Suppressor macrophage treated with lipopolysaccharide for 1 hour (primary cell): ENCODE measurements at regions not wholly inside any gene's neighbourhood (a gene's known extent, or its start where the extent isn't known, plus 50 kb on each side); places are given as distances from the start of the nearest gene placed in this dataset.

ENCODE experiments used
- DNase-seq, 3 donors: peaks; one replicate each; pipeline ENCODE4 v3.0.0-alpha.2; 2020 to 2022

GRCh38 chr12:11946161-11946560 lies 124.6 kb upstream of the BCL2L14 start:
- no peak for DNase-seq

GRCh38 chr12:11947213-11947612 lies 123.5 kb upstream of the BCL2L14 start:
- no peak for DNase-seq

- no peak for DNase-seq
Measured at GRCh38 chr12:11949738-11950411, 120.9 kb upstream of the BCL2L14 start.

- DNase-seq = no peak
Measured at GRCh38 chr12:11951209-11951608, 119.5 kb upstream of the BCL2L14 start.

GRCh38 chr12:11953523-11953922 lies 117.2 kb upstream of the BCL2L14 start:
- no peak for DNase-seq

- DNase-seq = no peak
Measured at GRCh38 chr12:11954181-11954580, 116.6 kb upstream of the BCL2L14 start.

GRCh38 chr12:11958221-11959091 lies 112.3 kb upstream of the BCL2L14 start:
- peak; percentile 87 to 94 (median 94) for DNase-seq

GRCh38 chr12:11959117-11959823 lies 111.5 kb upstream of the BCL2L14 start:
- DNase-seq = peak in 1 of 3 donors; percentile 42

- no peak for DNase-seq
Measured at GRCh38 chr12:11960646-11961045, 110.1 kb upstream of the BCL2L14 start.

GRCh38 chr12:11961686-11962085 lies 109.1 kb upstream of the BCL2L14 start:
- DNase-seq = no peak

- peak; percentile 48 to 70 (median 70) for DNase-seq
Measured at GRCh38 chr12:11962860-11963259, 107.9 kb upstream of the BCL2L14 start.

GRCh38 chr12:11963841-11964471 lies 106.8 kb upstream of the BCL2L14 start:
- DNase-seq = no peak

- DNase-seq = peak in 1 of 3 donors; percentile 21
Measured at GRCh38 chr12:11965258-11965910, 105.4 kb upstream of the BCL2L14 start.

GRCh38 chr12:11967376-11968047 lies 103.2 kb upstream of the BCL2L14 start:
- peak; percentile 28 to 60 (median 33) for DNase-seq

GRCh38 chr12:11968048-11968383 lies 102.7 kb upstream of the BCL2L14 start:
- no peak for DNase-seq

GRCh38 chr12:11968516-11968915 lies 102.2 kb upstream of the BCL2L14 start:
- DNase-seq = no peak

- DNase-seq = no peak
Measured at GRCh38 chr12:11969437-11970154, 101.1 kb upstream of the BCL2L14 start.

- DNase-seq = no peak
Measured at GRCh38 chr12:11970155-11970520, 100.6 kb upstream of the BCL2L14 start.

- DNase-seq = no peak
Measured at GRCh38 chr12:11973396-11973795, 97.3 kb upstream of the BCL2L14 start.

- no peak for DNase-seq
Measured at GRCh38 chr12:11976005-11976404, 94.7 kb upstream of the BCL2L14 start.

- DNase-seq = peak; percentile 51 to 69 (median 60)
Measured at GRCh38 chr12:11978726-11979384, 91.9 kb upstream of the BCL2L14 start.
